GM12878 (cell line): ENCODE measurements at regions not wholly inside any gene's neighbourhood (a gene's known extent, or its start where the extent isn't known, plus 50 kb on each side); places are given as distances from the start of the nearest gene placed in this dataset.

Experiments
- ATAC-seq: fragments of 200-7000 bp; cut with Tn5 transposase; 3 replicates; pipeline ENCODE4 v1.9.1; 2020; ENCODE audit warnings: mild to moderate bottlenecking, moderate library complexity
- BruUV-seq: library from RNA; stranded (reverse); fragments of 400-500 nt; replicated peaks from 2 replicates; lab custom pipeline; 2021; lab: Mats Ljungman, UMichigan
- CTCF ChIA-PET: fragments of 300-600 bp; sonication (Branson Sonifier 250); formaldehyde crosslinking; extraction: SDS; loops from one replicate; lab custom pipeline; 2021; ENCODE audit warnings: inconsistent platforms; lab: Yijun Ruan, JAX
- POLR2A ChIA-PET: fragments of 350-600 bp; formaldehyde crosslinking; extraction: SDS; loops from one replicate; lab custom pipeline; 2021; ENCODE audit warnings: inconsistent platforms; lab: Charles Lee
- RAD21 ChIA-PET: fragments of 300-600 bp; sonication (Branson Sonifier 250); formaldehyde crosslinking; loops from one replicate; lab custom pipeline; 2023; ENCODE audit warnings: antibody characterized with exemption; ENCODE audit not compliant: unreplicated experiment; lab: Charles Lee
- SMC1A ChIA-PET: fragments of 300-600 bp; sonication (Branson Sonifier 250); formaldehyde crosslinking; loops from one replicate; lab custom pipeline; 2023; ENCODE audit not compliant: unreplicated experiment, uncharacterized antibody; lab: Charles Lee
- DNase-seq: peaks from one replicate; pipeline ENCODE4 v3.0.0-alpha.2; 2011; ENCODE audit warnings: low read depth, low spot score
- FAIRE-seq: peaks from 3 replicates; lab custom pipeline; 2011; peaks lifted over from hg19 to GRCh38; lab: Jason Lieb, UNC
- H2AFZ ChIP-seq: 2 replicates; pipeline ENCODE4 v1.6.0; 2011; ENCODE audit warnings: low read depth, low read length, control low read depth; ENCODE audit not compliant: control insufficient read depth
- H3K27ac ChIP-seq: 2 replicates; pipeline ENCODE4 v1.5.1; 2011; ENCODE audit warnings: control low read depth; ENCODE audit not compliant: control insufficient read depth, insufficient read depth
- H3K27me3 ChIP-seq, 2 experiments: replicated peaks in 1 of 2; 2 replicates each; pipeline versions ENCODE4 v1.6.0 to v1.6.1; 2011; ENCODE audit warnings: low read length in 1 of 2; ENCODE audit not compliant: control insufficient read depth in 2 of 2, insufficient read depth in 2 of 2
- H3K36me3 ChIP-seq, 2 experiments: 2 replicates each; pipeline ENCODE4 v1.5.1; 2011; ENCODE audit warnings: low read length in 1 of 2; ENCODE audit not compliant: control insufficient read depth in 2 of 2, insufficient read depth in 2 of 2
- H3K4me1 ChIP-seq: 2 replicates; pipeline ENCODE4 v1.6.1; 2011; ENCODE audit warnings: mild to moderate bottlenecking, low read length, moderate library complexity, mixed read lengths; ENCODE audit not compliant: control insufficient read depth, insufficient read depth
- H3K4me2 ChIP-seq: 2 replicates; pipeline ENCODE4 v1.6.0; 2011; ENCODE audit warnings: control low read depth; ENCODE audit not compliant: control insufficient read depth, insufficient read depth
- H3K4me3 ChIP-seq: fragments of 200-600 bp; sonication (generic); 2 replicates; pipeline ENCODE4 v1.5.1; 2016
- H3K79me2 ChIP-seq: 2 replicates; pipeline ENCODE4 v1.6.0; 2011; ENCODE audit warnings: low read length; ENCODE audit not compliant: control insufficient read depth, insufficient read depth
- H3K9ac ChIP-seq: 2 replicates; pipeline ENCODE4 v1.8.0; 2011; ENCODE audit warnings: low read length, control low read depth, mixed read lengths; ENCODE audit not compliant: control insufficient read depth, insufficient read depth
- H3K9me3 ChIP-seq: replicated peaks from 3 replicates; pipeline ENCODE4 v1.5.1; 2011; ENCODE audit warnings: mild to moderate bottlenecking, low read length; ENCODE audit not compliant: control insufficient read depth, insufficient read depth
- H4K20me1 ChIP-seq: 2 replicates; pipeline ENCODE4 v1.6.0; 2011; ENCODE audit not compliant: control insufficient read depth, insufficient read depth
- BMI1 ChIP-seq: fragments of 450-650 bp; IDR thresholded peaks from 2 replicates; pipeline ENCODE4 v1.6.1; 2016; ENCODE audit warnings: mild to moderate bottlenecking, moderate library complexity, borderline replicate concordance
- MYC ChIP-seq: IDR thresholded peaks from 2 replicates; pipeline ENCODE4 v1.6.1; 2011; ENCODE audit warnings: mild to moderate bottlenecking, low read length, moderate library complexity, inconsistent platforms; ENCODE audit not compliant: insufficient read depth, insufficient replicate concordance, insufficient read length, severe bottlenecking
- NFYB ChIP-seq: IDR thresholded peaks from 2 replicates; pipeline ENCODE4 v1.6.1; 2011; ENCODE audit warnings: low read depth, mild to moderate bottlenecking, low read length, improper control_type of control experiment, moderate library complexity; ENCODE audit not compliant: insufficient read depth
- NR2C2 ChIP-seq: IDR thresholded peaks from 2 replicates; pipeline ENCODE4 v1.6.1; 2011; ENCODE audit warnings: borderline replicate concordance, low read depth; ENCODE audit not compliant: control insufficient read depth, insufficient read length
- PML ChIP-seq: IDR thresholded peaks from 2 replicates; pipeline ENCODE4 v1.6.1; 2012; ENCODE audit warnings: low read length, inconsistent platforms
- POLR2A ChIP-seq: IDR thresholded peaks from 2 replicates; pipeline ENCODE4 v1.6.1; 2011; ENCODE audit warnings: low read depth, mild to moderate bottlenecking, low read length
- POLR2AphosphoS2 ChIP-seq: IDR thresholded peaks from 2 replicates; pipeline ENCODE4 v1.6.1; 2011; ENCODE audit warnings: low read depth, mild to moderate bottlenecking, low read length, improper control_type of control experiment, moderate library complexity
- RBBP5 ChIP-seq: fragments of 200-600 bp; sonication (generic); conservative IDR thresholded peaks from 2 replicates; pipeline ENCODE4 v1.6.1; 2016
- TCF3 ChIP-seq: IDR thresholded peaks from 2 replicates; pipeline ENCODE4 v1.6.1; 2012; ENCODE audit warnings: low read depth, mild to moderate bottlenecking, low read length, borderline replicate concordance; ENCODE audit not compliant: insufficient read depth
- in situ Hi-C: fragments of 300-500 bp; cut with MboI; formaldehyde crosslinking; loops from 9 replicates; pipeline ENCODE4 v1.14.3; 2018; ENCODE audit warnings: mixed read lengths
- intact Hi-C: fragments of 100-400 bp; cut with micrococcal nuclease; formaldehyde crosslinking; loops from one replicate; pipeline ENCODE4 v1.14.2; 2022; ENCODE audit not compliant: unreplicated experiment
- TF ChIP-seq, protein P1 (sequence below): fragments of 450-650 bp; IDR thresholded peaks from 2 replicates; pipeline ENCODE4 v1.6.1; 2018; ENCODE audit warnings: borderline replicate concordance, mild to moderate bottlenecking; ENCODE audit not compliant: partially characterized antibody
- TF ChIP-seq, protein P2 (sequence below): IDR thresholded peaks from 2 replicates; pipeline ENCODE4 v1.6.1; 2012; ENCODE audit warnings: low read depth, low read length, improper control_type of control experiment
- TF ChIP-seq, protein P3 (sequence below): fragments of 450-650 bp; IDR thresholded peaks from 2 replicates; pipeline ENCODE4 v1.6.1; 2016; ENCODE audit warnings: mild to moderate bottlenecking, moderate library complexity, borderline replicate concordance

GRCh38 chr2:228503731-228504130 lies 322.2 kb upstream of the SPHKAP start:
- Histone ChIP-seq H3K27me3 (no peaks in the 10 kb centered on the region), H2AFZ (no peak overlapping the region), H3K4me2 (no peak overlapping the region), H3K27ac (no peak overlapping the region), H3K4me1 (no peaks in the 10 kb centered on the region), H3K36me3 (no peaks in the 10 kb centered on the region), H3K9me3 (no peaks in the 10 kb centered on the region), H3K4me3 (no peak overlapping the region), H4K20me1 (no peaks in the 10 kb centered on the region), H3K79me2 (no peaks in the 10 kb centered on the region), H3K9ac (no peak overlapping the region)
- in situ Hi-C loops (no loop called here), intact Hi-C loops (no loop called here)
- BruUV-seq = no TSS peak
- ATAC-seq = no peak
- TF ChIP-seq NR2C2 (no peak), NFYB (no peak), PML (no peak), POLR2AphosphoS2 (no peak), MYC (no peak), TCF3 (no peak), POLR2A (no peak), BMI1 (no peak), RBBP5 (no peak)
- TF ChIP-seq, protein P1, sequence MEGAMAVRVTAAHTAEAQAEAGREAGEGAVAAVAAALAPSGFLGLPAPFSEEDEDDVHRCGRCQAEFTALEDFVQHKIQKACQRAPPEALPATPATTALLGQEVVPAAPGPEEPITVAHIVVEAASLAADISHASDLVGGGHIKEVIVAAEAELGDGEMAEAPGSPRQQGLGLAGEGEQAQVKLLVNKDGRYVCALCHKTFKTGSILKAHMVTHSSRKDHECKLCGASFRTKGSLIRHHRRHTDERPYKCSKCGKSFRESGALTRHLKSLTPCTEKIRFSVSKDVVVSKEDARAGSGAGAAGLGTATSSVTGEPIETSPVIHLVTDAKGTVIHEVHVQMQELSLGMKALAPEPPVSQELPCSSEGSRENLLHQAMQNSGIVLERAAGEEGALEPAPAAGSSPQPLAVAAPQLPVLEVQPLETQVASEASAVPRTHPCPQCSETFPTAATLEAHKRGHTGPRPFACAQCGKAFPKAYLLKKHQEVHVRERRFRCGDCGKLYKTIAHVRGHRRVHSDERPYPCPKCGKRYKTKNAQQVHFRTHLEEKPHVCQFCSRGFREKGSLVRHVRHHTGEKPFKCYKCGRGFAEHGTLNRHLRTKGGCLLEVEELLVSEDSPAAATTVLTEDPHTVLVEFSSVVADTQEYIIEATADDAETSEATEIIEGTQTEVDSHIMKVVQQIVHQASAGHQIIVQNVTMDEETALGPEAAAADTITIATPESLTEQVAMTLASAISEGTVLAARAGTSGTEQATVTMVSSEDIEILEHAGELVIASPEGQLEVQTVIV = no peak
- TF ChIP-seq, protein P2, sequence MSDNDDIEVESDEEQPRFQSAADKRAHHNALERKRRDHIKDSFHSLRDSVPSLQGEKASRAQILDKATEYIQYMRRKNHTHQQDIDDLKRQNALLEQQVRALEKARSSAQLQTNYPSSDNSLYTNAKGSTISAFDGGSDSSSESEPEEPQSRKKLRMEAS = no peak
- TF ChIP-seq, protein P3, sequence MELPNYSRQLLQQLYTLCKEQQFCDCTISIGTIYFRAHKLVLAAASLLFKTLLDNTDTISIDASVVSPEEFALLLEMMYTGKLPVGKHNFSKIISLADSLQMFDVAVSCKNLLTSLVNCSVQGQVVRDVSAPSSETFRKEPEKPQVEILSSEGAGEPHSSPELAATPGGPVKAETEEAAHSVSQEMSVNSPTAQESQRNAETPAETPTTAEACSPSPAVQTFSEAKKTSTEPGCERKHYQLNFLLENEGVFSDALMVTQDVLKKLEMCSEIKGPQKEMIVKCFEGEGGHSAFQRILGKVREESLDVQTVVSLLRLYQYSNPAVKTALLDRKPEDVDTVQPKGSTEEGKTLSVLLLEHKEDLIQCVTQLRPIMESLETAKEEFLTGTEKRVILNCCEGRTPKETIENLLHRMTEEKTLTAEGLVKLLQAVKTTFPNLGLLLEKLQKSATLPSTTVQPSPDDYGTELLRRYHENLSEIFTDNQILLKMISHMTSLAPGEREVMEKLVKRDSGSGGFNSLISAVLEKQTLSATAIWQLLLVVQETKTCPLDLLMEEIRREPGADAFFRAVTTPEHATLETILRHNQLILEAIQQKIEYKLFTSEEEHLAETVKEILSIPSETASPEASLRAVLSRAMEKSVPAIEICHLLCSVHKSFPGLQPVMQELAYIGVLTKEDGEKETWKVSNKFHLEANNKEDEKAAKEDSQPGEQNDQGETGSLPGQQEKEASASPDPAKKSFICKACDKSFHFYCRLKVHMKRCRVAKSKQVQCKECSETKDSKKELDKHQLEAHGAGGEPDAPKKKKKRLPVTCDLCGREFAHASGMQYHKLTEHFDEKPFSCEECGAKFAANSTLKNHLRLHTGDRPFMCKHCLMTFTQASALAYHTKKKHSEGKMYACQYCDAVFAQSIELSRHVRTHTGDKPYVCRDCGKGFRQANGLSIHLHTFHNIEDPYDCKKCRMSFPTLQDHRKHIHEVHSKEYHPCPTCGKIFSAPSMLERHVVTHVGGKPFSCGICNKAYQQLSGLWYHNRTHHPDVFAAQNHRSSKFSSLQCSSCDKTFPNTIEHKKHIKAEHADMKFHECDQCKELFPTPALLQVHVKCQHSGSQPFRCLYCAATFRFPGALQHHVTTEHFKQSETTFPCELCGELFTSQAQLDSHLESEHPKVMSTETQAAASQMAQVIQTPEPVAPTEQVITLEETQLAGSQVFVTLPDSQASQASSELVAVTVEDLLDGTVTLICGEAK = no peak
- no peak for FAIRE-seq
- ChIA-PET CTCF (interaction anchor here (1.3 kb wide), 1 partner anchor 153 kb away, joined by 3 read pairs; no protein-coding TSS in a partner anchor), SMC1A (interaction anchor here (0.9 kb wide), 1 partner anchor 10 kb away, joined by 3 read pairs; no protein-coding TSS in a partner anchor), RAD21 (interaction anchor here (0.9 kb wide), 1 partner anchor 99 kb away, joined by 3 read pairs; no protein-coding TSS in a partner anchor), POLR2A (no interaction called here)
- DNase-seq = no peak
